ENCODE measurements at regions not wholly inside any gene's neighbourhood (a gene's known extent, or its start where the extent isn't known, plus 50 kb on each side); places are given as distances from the start of the nearest gene placed in this dataset.

- no peak for TF ChIP-seq CTCF (IDR thresholded peaks at IDR 0.05; ENCODE audit: low read length, missing control alignments)
- no peak for DNase-seq (ENCODE audit: low read depth)
- H3K4me3 ChIP-seq (replicated peaks; ENCODE audit: low read depth, low read length), result no peak overlapping the region
These were observed 78.2 kb upstream of the ADCY2 start for GRCh38 chr5:7317751-7318150.

- DNase-seq (ENCODE audit: low read depth), result no peak
- H3K4me3 ChIP-seq (replicated peaks; ENCODE audit: low read depth, low read length), result no peak overlapping the region
- no peak for TF ChIP-seq CTCF (IDR thresholded peaks at IDR 0.05; ENCODE audit: low read length, missing control alignments)
These were observed 75.1 kb upstream of the ADCY2 start for GRCh38 chr5:7320701-7321301.

- no peak for DNase-seq (ENCODE audit: low read depth)
- no peak for TF ChIP-seq CTCF (IDR thresholded peaks at IDR 0.05; ENCODE audit: low read length, missing control alignments)
These were observed 74.2 kb upstream of the ADCY2 start for GRCh38 chr5:7321724-7322123.

GRCh38 chr5:7324919-7325318 lies 71.0 kb upstream of the ADCY2 start:
- TF ChIP-seq CTCF (IDR thresholded peaks at IDR 0.05; ENCODE audit: low read length, missing control alignments), result no peak
- DNase-seq (ENCODE audit: low read depth), result no peak

More at GRCh38 chr5:7321724-7322123, 74.2 kb upstream of the ADCY2 start:
- no peak overlapping the region for H3K4me3 ChIP-seq (replicated peaks; ENCODE audit: low read depth, low read length)

GRCh38 chr5:7325975-7326913 lies 69.7 kb upstream of the ADCY2 start:
- no peak overlapping the region for H3K4me3 ChIP-seq (replicated peaks; ENCODE audit: low read depth, low read length)
- no peak for TF ChIP-seq CTCF (IDR thresholded peaks at IDR 0.05; ENCODE audit: low read length, missing control alignments)
- DNase-seq (ENCODE audit: low read depth), result no peak

More at GRCh38 chr5:7324919-7325318, 71.0 kb upstream of the ADCY2 start:
- no peak overlapping the region for H3K4me3 ChIP-seq (replicated peaks; ENCODE audit: low read depth, low read length)

GRCh38 chr5:7329141-7329540 lies 66.8 kb upstream of the ADCY2 start:
- no peak overlapping the region for H3K4me3 ChIP-seq (replicated peaks; ENCODE audit: low read depth, low read length)
- DNase-seq (ENCODE audit: low read depth), result no peak
- no peak for TF ChIP-seq CTCF (IDR thresholded peaks at IDR 0.05; ENCODE audit: low read length, missing control alignments)

Data from fibroblast of pulmonary artery (primary cell).